Medulla oblongata (tissue), 1 donor: ENCODE measurements at regions not wholly inside any gene's neighbourhood (a gene's known extent, or its start where the extent isn't known, plus 50 kb on each side); places are given as distances from the start of the nearest gene placed in this dataset.

Experiments
- DNase-seq: peaks from one replicate; pipeline ENCODE4 v3.0.0-alpha.2; 2015; ENCODE audit errors: extremely low spot score

DNA sequence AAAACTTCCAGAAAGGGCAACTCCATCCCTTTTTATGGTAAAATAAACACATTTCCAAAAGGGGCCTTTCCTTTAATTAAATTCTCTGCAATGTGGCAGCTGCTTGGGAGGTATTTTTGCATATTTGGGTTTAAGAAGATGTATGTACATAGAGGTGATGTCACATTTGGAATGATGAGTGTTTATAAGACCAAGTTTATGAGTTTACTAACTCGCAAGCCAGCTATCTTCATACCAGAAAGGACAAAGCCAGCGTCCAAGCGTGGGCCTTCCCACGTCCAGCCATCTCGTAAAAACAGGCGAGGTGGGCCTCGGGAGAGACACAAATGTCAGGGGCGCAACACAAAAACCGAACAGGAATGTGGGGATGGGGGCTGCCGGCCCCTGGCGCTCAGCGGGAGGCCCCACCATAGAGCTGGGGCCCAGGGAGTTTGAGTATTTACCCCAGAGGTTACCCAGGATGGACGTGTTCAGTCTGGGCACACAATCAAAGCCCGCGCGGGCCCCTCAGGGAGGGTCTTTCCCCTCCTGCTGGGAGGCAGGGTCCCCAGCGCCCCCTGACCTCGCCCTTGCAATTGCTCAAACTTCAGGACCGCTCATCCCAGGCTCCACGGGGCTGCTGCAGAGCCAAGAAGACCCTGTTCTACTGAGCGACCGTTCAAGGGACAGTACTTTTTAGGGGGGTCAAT lies 137.3 kb downstream of the TWIST2 start:
- no peak for DNase-seq

DNA sequence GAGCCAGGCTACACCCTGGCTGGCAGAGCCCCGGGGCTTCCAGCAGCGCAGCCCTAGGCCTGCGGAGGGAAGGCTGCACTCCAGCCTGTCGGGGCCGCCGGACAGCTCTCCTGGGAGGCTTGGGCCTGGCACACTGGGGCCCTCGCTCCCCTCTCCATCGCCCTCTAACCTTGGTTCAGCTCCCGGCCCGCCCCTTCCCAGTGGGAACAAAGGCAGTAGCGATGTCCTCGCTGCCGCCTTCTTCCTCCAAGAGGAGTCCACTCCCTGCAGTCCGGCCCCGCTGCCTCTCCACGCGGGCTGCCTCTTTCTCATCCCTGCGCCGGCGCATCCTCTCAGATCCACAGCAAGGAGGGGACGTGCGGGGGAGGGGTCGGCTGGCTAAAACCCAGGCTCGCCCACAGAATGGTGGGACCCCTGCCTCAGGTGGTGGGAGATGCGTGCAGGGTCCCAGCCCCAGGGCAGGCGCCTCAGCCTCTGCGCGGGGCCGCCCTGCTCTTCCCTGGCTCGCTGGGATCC lies 138.1 kb downstream of the TWIST2 start:
- DNase-seq: no peak

DNA sequence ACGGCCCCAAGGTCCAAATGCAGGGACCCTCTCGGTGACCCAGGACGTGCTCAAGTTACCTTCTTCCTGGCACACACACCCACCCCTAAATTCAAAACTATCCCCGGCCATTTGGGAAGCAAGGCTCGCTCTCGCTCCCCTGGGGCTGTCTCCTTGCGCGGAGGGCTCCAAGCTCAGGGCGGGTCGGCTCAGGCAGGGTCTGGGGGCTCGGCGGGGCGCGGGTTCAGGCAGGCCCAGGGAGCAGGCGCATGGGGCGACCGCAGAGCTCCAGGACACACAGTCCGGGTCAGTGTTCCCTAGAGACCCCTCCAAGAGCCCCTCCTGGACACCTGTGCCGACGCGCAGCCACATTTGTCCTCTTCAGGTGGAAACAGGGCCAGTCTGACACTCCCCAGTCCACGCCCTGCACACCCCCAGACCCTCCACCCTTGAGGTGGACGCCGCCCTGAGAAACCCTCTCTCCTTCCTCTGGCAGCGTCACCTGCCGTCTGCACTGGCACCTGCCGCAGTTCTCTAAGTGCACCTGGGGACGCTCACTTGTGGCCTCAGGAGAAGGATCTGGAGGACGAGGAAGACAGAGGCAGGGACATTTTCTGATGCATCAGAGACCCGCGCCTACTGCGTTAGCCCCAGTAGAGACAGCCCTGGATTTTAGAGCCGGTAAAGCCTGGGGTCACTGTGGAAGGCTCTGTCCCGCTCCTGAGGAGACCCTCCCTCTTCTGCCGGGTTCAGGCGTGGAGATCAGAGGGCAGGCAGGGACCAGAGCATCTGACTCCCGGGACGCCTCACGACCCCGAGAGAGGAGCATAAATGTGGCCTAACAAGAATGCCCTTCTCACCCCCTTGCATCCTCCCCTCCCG lies 138.8 kb downstream of the TWIST2 start:
- DNase-seq: no peak

DNA sequence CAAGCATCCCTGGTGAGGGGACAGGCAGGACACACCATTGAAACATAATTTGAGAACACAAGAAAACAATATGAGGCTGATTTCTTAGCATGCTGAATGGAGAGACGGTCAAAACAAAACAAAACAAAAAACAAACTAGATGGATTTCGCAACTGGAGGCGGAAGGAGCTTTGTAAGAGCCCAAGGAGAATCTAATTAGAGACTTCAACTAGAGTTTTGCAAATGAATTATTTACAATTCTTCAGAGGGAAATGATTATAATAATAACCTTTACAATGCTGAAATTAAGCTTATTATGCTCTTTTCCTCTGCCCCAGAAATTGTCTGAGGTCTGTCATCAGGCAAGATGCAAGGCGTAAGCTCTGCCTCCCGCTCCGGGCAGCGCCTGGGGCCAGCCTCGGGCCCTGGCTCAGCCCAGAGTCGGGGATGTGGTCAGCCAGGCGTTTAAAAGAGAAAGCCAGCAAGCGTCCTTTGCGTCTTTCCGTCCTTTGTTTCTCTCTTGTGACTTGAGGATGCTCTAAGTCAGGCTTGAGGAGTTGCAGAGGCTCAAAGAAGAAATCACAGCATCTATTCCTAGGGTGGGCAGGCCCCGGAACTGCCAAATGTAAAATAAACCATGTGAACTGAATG lies 139.6 kb downstream of the TWIST2 start:
- DNase-seq: no peak

DNA sequence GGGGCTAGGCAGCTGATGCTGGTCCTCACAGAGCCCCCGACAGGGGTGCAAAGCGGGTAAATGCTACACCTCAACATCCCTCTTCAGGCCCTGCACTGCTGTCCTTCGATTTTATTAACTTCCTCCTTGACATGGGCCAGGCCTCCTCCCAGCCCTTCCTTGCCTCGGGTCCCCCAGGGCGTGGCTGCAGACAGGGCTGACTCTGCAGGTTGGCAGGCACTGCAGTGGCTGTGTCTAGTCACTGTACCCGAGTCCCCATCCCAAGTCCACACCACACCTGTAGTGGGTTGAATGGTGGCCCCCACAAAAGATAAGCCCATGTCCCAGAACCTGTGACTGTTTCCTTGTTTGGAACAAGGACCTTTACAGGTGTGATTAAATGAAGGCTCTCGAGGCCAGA lies 140.2 kb downstream of the TWIST2 start:
- DNase-seq: no peak

DNA sequence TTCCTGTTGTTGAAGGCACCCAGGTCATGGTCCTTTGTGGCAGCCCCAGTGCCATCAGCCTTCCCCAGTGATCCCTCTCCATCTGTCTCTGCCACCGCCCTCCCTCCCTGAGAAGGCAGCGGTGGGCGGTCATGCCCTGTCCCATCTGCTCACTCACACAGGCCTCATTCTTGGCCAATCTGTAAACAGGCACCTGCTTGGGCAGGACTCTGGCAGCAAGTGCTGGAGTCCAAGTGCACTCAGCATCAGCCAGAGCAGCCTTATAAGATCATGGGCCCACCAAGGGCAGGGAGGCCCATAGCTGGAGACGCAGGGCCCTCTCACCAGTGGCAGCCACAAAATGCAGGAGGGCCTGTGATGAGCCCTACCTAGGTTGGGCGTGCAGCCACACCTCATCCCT lies 140.9 kb downstream of the TWIST2 start:
- no peak for DNase-seq

DNA sequence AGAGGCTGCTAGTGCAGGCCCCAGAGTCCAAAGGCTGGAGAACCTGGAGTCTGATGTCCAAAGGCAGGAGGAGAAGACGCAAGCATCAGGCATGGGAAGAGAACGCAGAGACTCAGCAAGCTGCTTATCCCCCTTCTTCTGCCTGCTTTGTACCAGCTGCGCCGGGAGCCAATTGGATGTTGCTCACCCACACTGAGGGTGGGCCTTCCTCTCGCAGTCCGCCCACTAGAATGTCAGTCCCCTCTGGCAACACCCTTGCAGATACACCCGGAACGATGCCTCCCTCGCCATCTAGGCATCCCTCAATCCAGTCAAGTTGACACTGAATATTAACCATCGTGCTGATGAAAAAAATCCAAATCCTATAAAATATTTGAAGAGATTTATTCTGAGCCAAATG lies 141.6 kb downstream of the TWIST2 start:
- no peak for DNase-seq

DNA sequence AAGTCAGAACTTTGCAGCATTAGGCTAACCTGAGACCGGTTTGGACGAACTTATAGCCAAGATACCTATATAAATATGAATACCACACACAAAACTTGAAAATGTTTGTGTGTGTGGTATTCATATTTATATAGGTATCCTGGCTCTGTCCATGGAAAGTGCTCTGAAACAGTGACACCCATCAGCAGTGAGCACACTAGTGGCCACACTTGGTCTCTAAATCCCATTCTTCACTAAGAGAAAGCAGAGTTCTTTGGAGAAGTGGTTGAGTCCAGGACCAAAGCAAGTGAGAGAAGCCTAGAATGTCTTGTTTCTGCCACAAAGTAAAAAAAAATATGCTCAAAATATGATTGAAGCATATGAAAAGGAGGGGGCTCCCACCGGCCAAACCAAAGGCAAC lies 146.5 kb downstream of the TWIST2 start:
- no peak for DNase-seq

DNA sequence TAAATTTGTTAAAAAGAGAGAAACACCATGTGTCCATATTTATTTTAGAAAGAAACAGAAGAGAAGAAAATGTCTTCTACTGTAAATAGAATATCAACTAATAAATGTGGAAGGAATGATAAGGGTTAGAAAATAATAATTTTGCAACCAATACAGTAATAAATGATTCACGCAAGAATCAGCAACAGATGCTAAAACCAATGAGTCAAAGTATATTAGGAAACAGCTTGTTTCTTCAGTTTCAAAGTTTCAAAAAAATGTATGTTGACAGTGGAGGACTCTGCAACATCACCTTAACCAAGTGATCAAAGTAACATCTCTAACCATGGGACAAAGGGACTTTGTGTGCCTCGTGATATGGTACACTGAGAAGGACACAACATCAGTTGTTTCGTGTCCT lies 147.0 kb downstream of the TWIST2 start:
- no peak for DNase-seq

DNA sequence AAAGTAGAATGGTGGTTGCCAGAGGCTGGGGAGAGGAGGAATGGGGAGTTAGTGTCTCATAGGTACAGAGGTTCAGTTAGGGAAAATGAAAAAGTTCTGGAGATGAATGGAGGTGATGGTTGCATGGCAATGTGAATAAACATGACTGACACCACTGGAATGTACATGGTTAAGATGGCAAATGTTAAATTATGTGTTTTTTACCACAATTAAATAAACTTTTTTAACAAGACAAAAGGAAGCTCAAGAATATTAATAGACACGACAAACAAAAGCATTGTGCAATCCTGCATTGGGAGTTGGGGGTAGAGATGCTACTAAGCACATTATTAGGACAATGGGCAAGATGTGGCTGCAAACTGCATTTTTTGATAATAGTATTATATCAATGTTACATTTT lies 147.7 kb downstream of the TWIST2 start:
- DNase-seq: no peak

DNA sequence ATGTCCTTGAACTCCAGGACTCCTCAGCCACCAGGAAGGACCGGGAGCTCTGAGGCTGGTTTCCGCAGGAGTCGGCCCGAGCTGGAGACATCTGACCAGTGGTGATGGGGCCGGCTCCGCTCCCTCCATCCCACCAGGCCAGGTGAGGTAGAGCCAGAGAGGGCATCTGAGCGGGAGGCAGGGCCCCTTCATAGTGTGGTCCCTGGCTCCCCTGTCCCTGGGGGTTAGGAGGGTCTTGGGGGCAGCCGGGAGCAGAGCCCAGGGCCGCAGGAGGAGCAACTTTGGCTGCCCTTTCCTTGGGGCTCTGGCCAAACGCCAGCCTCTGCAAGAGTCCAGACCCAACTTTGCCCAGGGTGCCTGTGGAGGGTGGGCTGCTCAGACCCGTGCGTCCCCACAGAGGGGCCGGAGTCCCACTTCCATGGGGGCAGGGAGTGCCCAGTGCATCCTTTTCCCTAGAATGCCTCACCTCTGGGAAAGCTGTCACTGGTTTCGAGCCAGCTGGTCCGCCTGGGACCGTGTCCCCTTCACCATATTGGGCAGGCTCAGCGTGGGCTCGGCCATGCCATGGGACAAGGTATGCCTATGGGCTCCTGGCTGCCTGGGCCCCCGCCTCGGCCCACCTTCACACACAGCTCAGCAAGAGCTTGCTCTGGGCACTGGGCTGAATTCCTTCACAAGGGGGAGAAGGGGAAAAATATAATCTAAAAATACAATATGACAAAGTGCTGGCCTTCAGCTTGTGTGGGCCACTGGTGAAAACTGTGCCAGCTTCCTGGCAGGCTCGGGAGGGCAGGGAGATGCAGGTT lies 148.6 kb downstream of the TWIST2 start:
- DNase-seq: no peak

DNA sequence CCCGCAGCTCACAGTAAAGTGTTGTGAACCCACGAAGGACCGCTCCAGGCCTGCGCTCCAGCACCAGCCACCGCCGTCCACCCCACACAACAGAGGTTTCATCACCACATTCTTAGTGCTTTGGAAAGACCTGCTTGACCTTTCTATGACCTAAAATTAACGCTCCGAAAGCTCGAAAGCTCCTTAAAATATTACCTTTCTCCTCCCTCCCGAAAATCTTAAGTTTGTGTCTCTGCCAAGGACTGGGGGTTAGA lies 149.2 kb downstream of the TWIST2 start:
- DNase-seq: no peak

DNA sequence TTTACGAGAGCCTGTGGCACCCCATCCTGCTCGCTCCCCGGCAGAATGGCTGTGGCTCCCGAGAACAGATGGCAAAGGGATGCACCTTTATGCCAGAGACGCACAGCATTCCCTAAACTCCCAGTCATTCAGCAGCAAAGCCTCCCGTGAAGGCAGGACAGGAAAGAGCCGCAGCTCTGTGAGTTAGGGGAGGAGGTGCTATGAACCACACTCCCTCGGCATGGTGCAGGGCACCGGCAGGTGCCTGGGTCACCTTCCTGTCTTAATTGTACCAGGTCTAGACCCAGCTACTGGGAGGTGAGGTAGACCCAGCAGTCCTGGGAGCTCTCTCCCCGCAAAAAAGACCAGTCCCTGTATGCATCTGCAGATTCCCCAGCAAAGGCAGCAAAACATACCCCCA lies 149.8 kb downstream of the TWIST2 start:
- no peak for DNase-seq
